PC-9 (cell line): ENCODE measurements at regions not wholly inside any gene's neighbourhood (a gene's known extent, or its start where the extent isn't known, plus 50 kb on each side); places are given as distances from the start of the nearest gene placed in this dataset.

Experiments
- EZH2 ChIP-seq: fragments of 200-600 bp; sonication (generic); IDR thresholded peaks from 2 replicates; pipeline ENCODE4 v1.8.0; 2017; ENCODE audit warnings: antibody characterized with exemption, low read depth
- TF ChIP-seq, protein P1 (sequence below): fragments of 200-600 bp; sonication (generic); conservative IDR thresholded peaks from 2 replicates; pipeline ENCODE4 v1.6.1; 2017; ENCODE audit warnings: mixed run types, antibody characterized with exemption, mild to moderate bottlenecking, moderate library complexity

DNA sequence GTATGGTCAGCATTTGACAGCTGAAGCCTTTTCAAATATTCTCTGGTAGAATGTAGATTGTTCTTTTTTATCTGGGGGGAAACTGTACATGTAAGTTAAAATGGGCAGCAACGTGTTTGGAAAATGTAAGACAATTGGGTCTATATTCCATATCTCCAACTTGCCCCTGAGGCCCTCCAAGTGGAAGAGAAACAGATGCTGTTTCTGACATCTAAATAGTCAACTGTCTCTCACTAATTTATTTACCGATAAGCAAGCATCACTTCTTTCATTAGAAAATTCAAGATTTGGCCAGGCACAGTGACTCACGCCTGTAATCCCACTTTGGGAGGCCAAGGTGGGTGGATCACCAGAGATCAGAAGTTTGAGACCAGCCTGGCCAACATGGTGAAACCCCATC, 120.2 kb upstream of the TBCA start:
- TF ChIP-seq EZH2, result no peak
- TF ChIP-seq, protein P1, sequence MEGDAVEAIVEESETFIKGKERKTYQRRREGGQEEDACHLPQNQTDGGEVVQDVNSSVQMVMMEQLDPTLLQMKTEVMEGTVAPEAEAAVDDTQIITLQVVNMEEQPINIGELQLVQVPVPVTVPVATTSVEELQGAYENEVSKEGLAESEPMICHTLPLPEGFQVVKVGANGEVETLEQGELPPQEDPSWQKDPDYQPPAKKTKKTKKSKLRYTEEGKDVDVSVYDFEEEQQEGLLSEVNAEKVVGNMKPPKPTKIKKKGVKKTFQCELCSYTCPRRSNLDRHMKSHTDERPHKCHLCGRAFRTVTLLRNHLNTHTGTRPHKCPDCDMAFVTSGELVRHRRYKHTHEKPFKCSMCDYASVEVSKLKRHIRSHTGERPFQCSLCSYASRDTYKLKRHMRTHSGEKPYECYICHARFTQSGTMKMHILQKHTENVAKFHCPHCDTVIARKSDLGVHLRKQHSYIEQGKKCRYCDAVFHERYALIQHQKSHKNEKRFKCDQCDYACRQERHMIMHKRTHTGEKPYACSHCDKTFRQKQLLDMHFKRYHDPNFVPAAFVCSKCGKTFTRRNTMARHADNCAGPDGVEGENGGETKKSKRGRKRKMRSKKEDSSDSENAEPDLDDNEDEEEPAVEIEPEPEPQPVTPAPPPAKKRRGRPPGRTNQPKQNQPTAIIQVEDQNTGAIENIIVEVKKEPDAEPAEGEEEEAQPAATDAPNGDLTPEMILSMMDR, result no peak
